ENCODE measurements at regions not wholly inside any gene's neighbourhood (a gene's known extent, or its start where the extent isn't known, plus 50 kb on each side); places are given as distances from the start of the nearest gene placed in this dataset.

DNA sequence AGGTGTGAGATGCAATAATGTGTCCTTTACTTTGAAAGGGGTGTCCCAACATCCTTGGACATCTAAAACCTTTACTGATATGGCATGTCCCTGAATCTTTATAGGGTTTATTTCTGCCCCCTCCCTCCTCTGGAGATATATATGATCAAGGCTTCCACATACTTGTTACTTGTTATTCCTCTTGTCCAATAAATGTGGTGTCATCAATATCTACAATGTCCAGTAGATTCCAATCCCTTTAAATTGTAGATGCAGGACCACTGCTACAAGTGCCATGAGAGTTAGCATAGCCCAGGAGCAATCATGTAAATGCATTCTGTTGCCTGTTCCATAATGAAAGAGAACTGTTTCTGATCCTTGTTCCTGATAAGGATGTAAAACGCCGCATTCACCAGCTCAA, 479.7 kb upstream of the MEIS1 start:
- DNase-seq (ENCODE audit: low read depth, low spot score) (no peak), ATAC-seq (no peak)
- Histone ChIP-seq H3K4me1 (ENCODE audit: control insufficient read depth, insufficient read depth, low read length) (no peaks in the 10 kb centered on the region), H3K27ac (ENCODE audit: low read length) (no peak overlapping the region), H3K9me3 (ENCODE audit: control insufficient read depth, insufficient read depth, low read depth, low read length) (no peaks in the 10 kb centered on the region), H3K36me3 (ENCODE audit: control insufficient read depth, insufficient read depth, low read length) (no peaks in the 10 kb centered on the region), H3K4me3 (ENCODE audit: low read depth in 2 of 2, low read length in 2 of 2) (no peak overlapping the region), H3K27me3 (ENCODE audit: control insufficient read depth, insufficient read depth, low read length) (no peaks in the 10 kb centered on the region)
- in situ Hi-C loops (cut with HindIII; ENCODE audit: low pct_unique_long_range_greater_than_20kb, low sequenced_read_pairs) = no loop called here
- no peak for TF ChIP-seq REST (IDR thresholded peaks at IDR 0.05; ENCODE audit: insufficient read depth in 1 of 2, low read depth in 2 of 2, low read length in 1 of 2)
- no peak for TF ChIP-seq TCF7L2 (IDR thresholded peaks at IDR 0.05; ENCODE audit: low read depth, low read length)
- no peak for TF ChIP-seq CTCF (IDR thresholded peaks at IDR 0.05)
- no peak for TF ChIP-seq SIN3A (IDR thresholded peaks at IDR 0.05; ENCODE audit: borderline replicate concordance, insufficient read depth, low read depth, low read length)
- TF ChIP-seq POLR2AphosphoS5 (IDR thresholded peaks at IDR 0.05; ENCODE audit: low read depth, low read length) = no peak
- ChIA-PET POLR2A (no interaction called here), CTCF (no interaction called here)
- BruUV-seq (replicated peaks) = no TSS peak
- intact Hi-C loops (cut with micrococcal nuclease; ENCODE audit: unreplicated experiment) = no loop called here

DNA sequence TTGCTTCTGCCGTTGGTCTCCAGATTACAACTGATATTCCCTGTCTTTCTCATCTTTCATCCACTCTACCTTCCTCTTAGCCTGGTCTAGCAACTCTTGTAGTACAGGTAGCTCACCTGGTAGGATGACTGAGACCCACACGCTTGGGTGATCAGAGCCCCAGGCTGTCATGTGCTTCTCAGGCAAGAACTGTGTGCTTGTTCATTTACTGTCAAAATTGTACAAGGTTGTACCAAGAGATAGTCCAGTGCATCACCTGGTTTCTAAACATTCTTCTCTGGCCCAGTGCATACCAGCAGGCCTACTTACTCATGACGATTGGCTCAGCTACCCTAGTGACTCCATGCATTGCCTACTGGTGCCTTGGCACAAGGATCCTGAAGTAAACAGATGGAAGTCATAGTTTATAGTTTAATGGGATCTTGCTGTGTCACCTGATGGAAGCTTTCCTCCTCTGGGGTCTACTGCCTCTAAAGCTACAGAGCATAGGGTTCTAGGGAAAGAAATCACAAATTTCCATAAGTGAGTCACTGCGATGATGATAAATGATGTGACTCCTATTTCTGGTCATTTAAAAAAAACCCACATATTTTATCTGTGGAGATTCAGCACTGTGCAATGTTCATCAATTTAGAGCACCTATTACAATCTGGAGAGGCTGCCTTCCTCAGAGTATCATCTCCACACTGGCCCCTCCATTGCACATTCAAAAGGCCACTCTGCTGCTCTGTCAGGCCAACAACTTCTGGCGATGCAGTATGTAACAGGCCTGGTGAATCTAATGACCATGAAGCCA, 481.8 kb upstream of the MEIS1 start:
- TF ChIP-seq CTCF (IDR thresholded peaks at IDR 0.05) (no peak), SIN3A (IDR thresholded peaks at IDR 0.05; ENCODE audit: borderline replicate concordance, insufficient read depth, low read depth, low read length) (no peak), TCF7L2 (IDR thresholded peaks at IDR 0.05; ENCODE audit: low read depth, low read length) (no peak), POLR2AphosphoS5 (IDR thresholded peaks at IDR 0.05; ENCODE audit: low read depth, low read length) (no peak), REST (IDR thresholded peaks at IDR 0.05; ENCODE audit: insufficient read depth in 1 of 2, low read depth in 2 of 2, low read length in 1 of 2) (no peak)
- no TSS peak for BruUV-seq (replicated peaks)
- Histone ChIP-seq H3K9me3 (ENCODE audit: control insufficient read depth, insufficient read depth, low read depth, low read length) (no peaks in the 10 kb centered on the region), H3K4me1 (ENCODE audit: control insufficient read depth, insufficient read depth, low read length) (no peaks in the 10 kb centered on the region), H3K36me3 (ENCODE audit: control insufficient read depth, insufficient read depth, low read length) (no peaks in the 10 kb centered on the region), H3K27ac (ENCODE audit: low read length) (no peak overlapping the region), H3K4me3 (ENCODE audit: low read depth in 2 of 2, low read length in 2 of 2) (no peak overlapping the region), H3K27me3 (ENCODE audit: control insufficient read depth, insufficient read depth, low read length) (no peaks in the 10 kb centered on the region; the same call in 1 of the 2 replicates)
- in situ Hi-C loops (cut with HindIII; ENCODE audit: low pct_unique_long_range_greater_than_20kb, low sequenced_read_pairs) = no loop called here
- intact Hi-C loops (cut with micrococcal nuclease; ENCODE audit: unreplicated experiment) = no loop called here
- CTCF ChIA-PET = no interaction called here
- ATAC-seq (no peak), DNase-seq (ENCODE audit: low read depth, low spot score) (no peak)
- POLR2A ChIA-PET = no interaction called here

Data from Panc1 (cell line).